ENCODE measurements at regions not wholly inside any gene's neighbourhood (a gene's known extent, or its start where the extent isn't known, plus 50 kb on each side); places are given as distances from the start of the nearest gene placed in this dataset.

- no peak overlapping the region for H3K4me3 ChIP-seq (ENCODE audit: insufficient read depth in 1 of 2, low read depth in 1 of 2, low read length in 2 of 2)
- H3K4me2 ChIP-seq (ENCODE audit: low read length, poor library complexity, severe bottlenecking) = no peak overlapping the region
- H2AFZ ChIP-seq (ENCODE audit: low read depth, low read length) = no peak overlapping the region
- H2BK15ac ChIP-seq (ENCODE audit: low read depth, poor library complexity, severe bottlenecking) = no peak overlapping the region
- 60% methylated on average over 11 of the region's 13 CpGs for WGBS
- peak overlapping the region; percentile 62 for H3K27ac ChIP-seq (ENCODE audit: low read length, poor library complexity, severe bottlenecking)
- peaks cover 7% of the 10 kb centered on the region for H3K4me1 ChIP-seq (ENCODE audit: control insufficient read depth, insufficient read depth, low read depth, low read length)
- H3K14ac ChIP-seq (ENCODE audit: low read length in 2 of 2) = no peak overlapping the region
- DNase-seq = peak; percentile 74
- no peaks in the 10 kb centered on the region for H3K27me3 ChIP-seq (ENCODE audit: control insufficient read depth in 1 of 2, insufficient read depth in 1 of 2, low read length in 2 of 2)
- no peak overlapping the region for H2BK120ac ChIP-seq (ENCODE audit: low read depth, low read length)
- H3K4ac ChIP-seq (ENCODE audit: low read depth in 1 of 2, low read length in 2 of 2) = no peak overlapping the region
- H2AK5ac ChIP-seq (ENCODE audit: low read length, severe bottlenecking) = no peak overlapping the region
- peak overlapping the region; percentile 49 for H4K8ac ChIP-seq (ENCODE audit: low read length)
- no peak overlapping the region for H4K91ac ChIP-seq (ENCODE audit: low read length)
- H3K18ac ChIP-seq (ENCODE audit: low read depth in 1 of 2, low read length in 2 of 2) = peak overlapping the region in 1 of 2 experiments; percentile 39
- H3K36me3 ChIP-seq (ENCODE audit: control insufficient read depth in 1 of 2, insufficient read depth in 2 of 2, low read depth in 1 of 2, low read length in 2 of 2) = peaks cover 0 to 29% of the 10 kb centered on the region in 2 experiments
- no peak overlapping the region for H3K23ac ChIP-seq (ENCODE audit: low read length in 2 of 2)
- peak overlapping the region; percentile 1 for H3K9ac ChIP-seq (ENCODE audit: low read length)
- no peak overlapping the region for H2BK5ac ChIP-seq (ENCODE audit: low read depth, low read length, poor library complexity, severe bottlenecking)
- no peaks in the 10 kb centered on the region for H3K9me3 ChIP-seq (ENCODE audit: control insufficient read depth, low read length)
- H2BK12ac ChIP-seq (ENCODE audit: low read length in 2 of 2) = no peak overlapping the region
- H3K79me1 ChIP-seq (replicated peaks; ENCODE audit: low read length, poor library complexity, severe bottlenecking) = no peaks in the 10 kb centered on the region
Observed at GRCh38 chr9:110076894-110077725, 130.8 kb downstream of the C9orf152 start.

GRCh38 chr9:110077925-110078324 lies 130.0 kb downstream of the C9orf152 start:
- H3K4ac ChIP-seq (ENCODE audit: low read depth in 1 of 2, low read length in 2 of 2) = no peak overlapping the region
- no peaks in the 10 kb centered on the region for H3K27me3 ChIP-seq (ENCODE audit: control insufficient read depth in 1 of 2, insufficient read depth in 1 of 2, low read length in 2 of 2)
- no peak for DNase-seq
- no peak overlapping the region for H3K4me3 ChIP-seq (ENCODE audit: insufficient read depth in 1 of 2, low read depth in 1 of 2, low read length in 2 of 2)
- no peak overlapping the region for H3K27ac ChIP-seq (ENCODE audit: low read length, poor library complexity, severe bottlenecking)
- H2BK5ac ChIP-seq (ENCODE audit: low read depth, low read length, poor library complexity, severe bottlenecking) = no peak overlapping the region
- no peak overlapping the region for H2AFZ ChIP-seq (ENCODE audit: low read depth, low read length)
- H3K4me2 ChIP-seq (ENCODE audit: low read length, poor library complexity, severe bottlenecking) = no peak overlapping the region
- H3K14ac ChIP-seq (ENCODE audit: low read length in 2 of 2) = no peak overlapping the region
- peaks cover 0 to 24% of the 10 kb centered on the region in 2 experiments for H3K36me3 ChIP-seq (ENCODE audit: control insufficient read depth in 1 of 2, insufficient read depth in 2 of 2, low read depth in 1 of 2, low read length in 2 of 2)
- no peak overlapping the region for H4K8ac ChIP-seq (ENCODE audit: low read length)
- H3K18ac ChIP-seq (ENCODE audit: low read depth in 1 of 2, low read length in 2 of 2) = no peak overlapping the region
- WGBS = 100% methylated on average over 1 of the region's 7 CpGs
- no peak overlapping the region for H2BK120ac ChIP-seq (ENCODE audit: low read depth, low read length)
- H3K9me3 ChIP-seq (ENCODE audit: control insufficient read depth, low read length) = no peaks in the 10 kb centered on the region
- H3K9ac ChIP-seq (ENCODE audit: low read length) = peak overlapping the region; percentile 21
- H2AK5ac ChIP-seq (ENCODE audit: low read length, severe bottlenecking) = no peak overlapping the region
- H2BK12ac ChIP-seq (ENCODE audit: low read length in 2 of 2) = no peak overlapping the region
- no peak overlapping the region for H3K23ac ChIP-seq (ENCODE audit: low read length in 2 of 2)
- no peak overlapping the region for H2BK15ac ChIP-seq (ENCODE audit: low read depth, poor library complexity, severe bottlenecking)
- H3K4me1 ChIP-seq (ENCODE audit: control insufficient read depth, insufficient read depth, low read depth, low read length) = peaks cover 5% of the 10 kb centered on the region
- H3K79me1 ChIP-seq (replicated peaks; ENCODE audit: low read length, poor library complexity, severe bottlenecking) = no peaks in the 10 kb centered on the region
- no peak overlapping the region for H4K91ac ChIP-seq (ENCODE audit: low read length)

- Histone ChIP-seq H3K4me3 (ENCODE audit: insufficient read depth in 1 of 2, low read depth in 1 of 2, low read length in 2 of 2) (no peak overlapping the region), H3K27ac (ENCODE audit: low read length, poor library complexity, severe bottlenecking) (no peak overlapping the region), H3K36me3 (ENCODE audit: control insufficient read depth in 1 of 2, insufficient read depth in 2 of 2, low read depth in 1 of 2, low read length in 2 of 2) (peaks cover 0 to 28% of the 10 kb centered on the region in 2 experiments), H2AK5ac (ENCODE audit: low read length, severe bottlenecking) (no peak overlapping the region), H2AFZ (ENCODE audit: low read depth, low read length) (no peak overlapping the region), H3K27me3 (ENCODE audit: control insufficient read depth in 1 of 2, insufficient read depth in 1 of 2, low read length in 2 of 2) (no peaks in the 10 kb centered on the region), H4K8ac (ENCODE audit: low read length) (no peak overlapping the region), H3K4ac (ENCODE audit: low read depth in 1 of 2, low read length in 2 of 2) (no peak overlapping the region), H2BK12ac (ENCODE audit: low read length in 2 of 2) (no peak overlapping the region), H3K9me3 (ENCODE audit: control insufficient read depth, low read length) (no peaks in the 10 kb centered on the region), H3K18ac (ENCODE audit: low read depth in 1 of 2, low read length in 2 of 2) (no peak overlapping the region), H3K4me2 (ENCODE audit: low read length, poor library complexity, severe bottlenecking) (no peak overlapping the region), H2BK15ac (ENCODE audit: low read depth, poor library complexity, severe bottlenecking) (no peak overlapping the region), H3K9ac (ENCODE audit: low read length) (peak overlapping the region; percentile 21), H2BK120ac (ENCODE audit: low read depth, low read length) (no peak overlapping the region), H3K23ac (ENCODE audit: low read length in 2 of 2) (no peak overlapping the region), H4K91ac (ENCODE audit: low read length) (no peak overlapping the region), H3K79me1 (replicated peaks; ENCODE audit: low read length, poor library complexity, severe bottlenecking) (no peaks in the 10 kb centered on the region), H3K14ac (ENCODE audit: low read length in 2 of 2) (no peak overlapping the region), H3K4me1 (ENCODE audit: control insufficient read depth, insufficient read depth, low read depth, low read length) (peaks cover 5% of the 10 kb centered on the region), H2BK5ac (ENCODE audit: low read depth, low read length, poor library complexity, severe bottlenecking) (no peak overlapping the region)
- no peak for DNase-seq
- WGBS = 98% methylated on average over 3 of the region's 4 CpGs
Observed at GRCh38 chr9:110078604-110079003, 129.4 kb downstream of the C9orf152 start.

- no peak overlapping the region for H2AK5ac ChIP-seq (ENCODE audit: low read length, severe bottlenecking)
- H3K4me3 ChIP-seq (ENCODE audit: insufficient read depth in 1 of 2, low read depth in 1 of 2, low read length in 2 of 2) = no peak overlapping the region
- H3K9ac ChIP-seq (ENCODE audit: low read length) = peak overlapping the region; percentile 59
- WGBS = 43% methylated on average over 3 of the region's 3 CpGs
- H3K36me3 ChIP-seq (ENCODE audit: control insufficient read depth in 1 of 2, insufficient read depth in 2 of 2, low read depth in 1 of 2, low read length in 2 of 2) = peaks cover 0 to 31% of the 10 kb centered on the region in 2 experiments
- H3K79me1 ChIP-seq (replicated peaks; ENCODE audit: low read length, poor library complexity, severe bottlenecking) = no peaks in the 10 kb centered on the region
- peak overlapping the region; percentile 37 to 62 for H3K4ac ChIP-seq (ENCODE audit: low read depth in 1 of 2, low read length in 2 of 2)
- H3K4me1 ChIP-seq (ENCODE audit: control insufficient read depth, insufficient read depth, low read depth, low read length) = peaks cover 5% of the 10 kb centered on the region
- no peak overlapping the region for H2BK15ac ChIP-seq (ENCODE audit: low read depth, poor library complexity, severe bottlenecking)
- H3K4me2 ChIP-seq (ENCODE audit: low read length, poor library complexity, severe bottlenecking) = peak overlapping the region; percentile 9
- no peak overlapping the region for H3K23ac ChIP-seq (ENCODE audit: low read length in 2 of 2)
- DNase-seq = peak; percentile 86
- H4K8ac ChIP-seq (ENCODE audit: low read length) = peak overlapping the region; percentile 41
- H2BK5ac ChIP-seq (ENCODE audit: low read depth, low read length, poor library complexity, severe bottlenecking) = no peak overlapping the region
- peak overlapping the region; percentile 23 for H4K91ac ChIP-seq (ENCODE audit: low read length)
- H3K9me3 ChIP-seq (ENCODE audit: control insufficient read depth, low read length) = no peaks in the 10 kb centered on the region
- no peak overlapping the region for H2AFZ ChIP-seq (ENCODE audit: low read depth, low read length)
- H3K14ac ChIP-seq (ENCODE audit: low read length in 2 of 2) = no peak overlapping the region
- peak overlapping the region in 1 of 2 experiments; percentile 21 for H3K18ac ChIP-seq (ENCODE audit: low read depth in 1 of 2, low read length in 2 of 2)
- H2BK120ac ChIP-seq (ENCODE audit: low read depth, low read length) = peak overlapping the region; percentile 59
- peak overlapping the region; percentile 69 for H3K27ac ChIP-seq (ENCODE audit: low read length, poor library complexity, severe bottlenecking)
- H3K27me3 ChIP-seq (ENCODE audit: control insufficient read depth in 1 of 2, insufficient read depth in 1 of 2, low read length in 2 of 2) = no peaks in the 10 kb centered on the region
- H2BK12ac ChIP-seq (ENCODE audit: low read length in 2 of 2) = no peak overlapping the region
Observed at GRCh38 chr9:110081395-110081794, 126.6 kb downstream of the C9orf152 start.
